ENCODE measurements at regions not wholly inside any gene's neighbourhood (a gene's known extent, or its start where the extent isn't known, plus 50 kb on each side); places are given as distances from the start of the nearest gene placed in this dataset.

- Histone ChIP-seq H4K20me1 (ENCODE audit: insufficient read depth) (no peaks in the 10 kb centered on the region), H3K9me3 (ENCODE audit: control insufficient read depth in 1 of 2, insufficient read depth in 1 of 2, low read depth in 1 of 2, low read length in 2 of 2) (no peaks in the 10 kb centered on the region), H2AFZ (ENCODE audit: low read depth, low read length, poor library complexity, severe bottlenecking) (no peak overlapping the region), H3K4me2 (ENCODE audit: low read length) (no peak overlapping the region), H3K9ac (ENCODE audit: low read length) (no peak overlapping the region), H3K27me3 (ENCODE audit: insufficient read depth, low read length) (no peaks in the 10 kb centered on the region), H3K4me3 (replicated peaks in 1 of 2; ENCODE audit: low read depth in 1 of 2, low read length in 2 of 2) (no peak overlapping the region), H3K27ac (ENCODE audit: low read depth, low read length) (no peak overlapping the region), H3K4me1 (ENCODE audit: control insufficient read depth in 1 of 2, insufficient read depth in 2 of 2, low read length in 2 of 2) (no peaks in the 10 kb centered on the region), H3K9me2 (ENCODE audit: insufficient read depth) (no peaks in the 10 kb centered on the region), H3K36me3 (ENCODE audit: control insufficient read depth in 1 of 2, insufficient read depth in 2 of 2, low read length in 2 of 2) (no peaks in the 10 kb centered on the region), H3K79me2 (ENCODE audit: insufficient read depth, low read length) (no peaks in the 10 kb centered on the region)
- TF ChIP-seq ZNF274 (IDR thresholded peaks at IDR 0.05; ENCODE audit: low read depth, low read length), result no peak
- no peak for TF ChIP-seq EZH2 (IDR thresholded peaks at IDR 0.05)
- TF ChIP-seq FOSL1 (IDR thresholded peaks at IDR 0.05; ENCODE audit: low read depth), result no peak
- TF ChIP-seq SIN3A (IDR thresholded peaks at IDR 0.05; ENCODE audit: low read depth), result no peak
- no peak for TF ChIP-seq ELF1 (IDR thresholded peaks at IDR 0.05; ENCODE audit: borderline replicate concordance, low read depth)
- no peak for TF ChIP-seq EZH2phosphoT487 (IDR thresholded peaks at IDR 0.05; ENCODE audit: borderline replicate concordance)
- TF ChIP-seq CTCF (IDR thresholded peaks at IDR 0.05 in 2 of 3, conservative IDR thresholded peaks at IDR 0.05 in 1 of 3; ENCODE audit: borderline replicate concordance in 1 of 3, insufficient read depth in 1 of 3, low read depth in 2 of 3, low read length in 2 of 3), result no peak
- no peak for TF ChIP-seq SRF (IDR thresholded peaks at IDR 0.05; ENCODE audit: low read depth)
- TF ChIP-seq SP1 (IDR thresholded peaks at IDR 0.05; ENCODE audit: low read depth), result no peak
- no peak for TF ChIP-seq REST (IDR thresholded peaks at IDR 0.05; ENCODE audit: low read depth)
- TF ChIP-seq RAD21 (IDR thresholded peaks at IDR 0.05; ENCODE audit: low read depth), result no peak
- no peak for TF ChIP-seq CBX3 (IDR thresholded peaks at IDR 0.05; ENCODE audit: low read depth)
- no peak for TF ChIP-seq MAX (IDR thresholded peaks at IDR 0.05)
- no peak for TF ChIP-seq ZFX (IDR thresholded peaks at IDR 0.05)
- BruUV-seq (replicated peaks), result no TSS peak
- intact Hi-C loops (cut with micrococcal nuclease), result no loop called here
- ATAC-seq (no peak), DNase-seq (ENCODE audit: low read depth, low spot score) (no peak)
- ChIA-PET RAD21 (ENCODE audit: low non-redundant PET in 1 of 2, low total read pairs in 2 of 2, uncharacterized antibody in 2 of 2, unreplicated experiment in 2 of 2) (no interaction called here), POLR2A (no interaction called here), CTCF (no interaction called here)
Measured at GRCh38 chr10:124322191-124322980, 96.3 kb downstream of the OAT start.
